NCI-H774 (cell line): ENCODE measurements at regions not wholly inside any gene's neighbourhood (a gene's known extent, or its start where the extent isn't known, plus 50 kb on each side); places are given as distances from the start of the nearest gene placed in this dataset.
"Not testable (repeated sequence)": the region's sequence is repeated elsewhere in the genome, so short reads cannot be mapped to it uniquely, and the experiment has no call there.

ENCODE experiments used
- DNase-seq: peaks from one replicate; lab custom pipeline; 2025; lab: John Stamatoyannopoulos, UW

GRCh38 chr21:20779321-20779720, 218.9 kb upstream of the NCAM2 start:
- DNase-seq, result no peak

- DNase-seq, result no peak
These were observed 214.6 kb upstream of the NCAM2 start for GRCh38 chr21:20783611-20784010.

- no peak for DNase-seq
These were observed 208.3 kb upstream of the NCAM2 start for GRCh38 chr21:20789729-20790500.

- DNase-seq, result no peak
These were observed 198.1 kb upstream of the NCAM2 start for GRCh38 chr21:20800106-20800505.

GRCh38 chr21:20802201-20802600, 196.0 kb upstream of the NCAM2 start:
- DNase-seq, result no peak

GRCh38 chr21:20802631-20803260, 195.5 kb upstream of the NCAM2 start:
- no peak for DNase-seq

- DNase-seq, result no peak
These were observed 186.5 kb upstream of the NCAM2 start for GRCh38 chr21:20811702-20812101.

GRCh38 chr21:20814090-20814489, 184.1 kb upstream of the NCAM2 start:
- DNase-seq, result no peak

GRCh38 chr21:20822666-20823065, 175.5 kb upstream of the NCAM2 start:
- DNase-seq, result no peak

- no peak for DNase-seq
These were observed 145.3 kb upstream of the NCAM2 start for GRCh38 chr21:20852866-20853265.

GRCh38 chr21:20856926-20857325, 141.3 kb upstream of the NCAM2 start:
- peak; percentile 87 for DNase-seq

- DNase-seq, result no peak
These were observed 124.0 kb upstream of the NCAM2 start for GRCh38 chr21:20874202-20874601.

GRCh38 chr21:20875742-20876141, 122.5 kb upstream of the NCAM2 start:
- DNase-seq, result no peak

- no peak for DNase-seq
These were observed 120.2 kb upstream of the NCAM2 start for GRCh38 chr21:20877976-20878375.

- DNase-seq, result peak; percentile 41
These were observed 115.5 kb upstream of the NCAM2 start for GRCh38 chr21:20882462-20883407.

GRCh38 chr21:20883408-20883800, 114.8 kb upstream of the NCAM2 start:
- no peak for DNase-seq

- DNase-seq, result no peak
These were observed 95.7 kb upstream of the NCAM2 start for GRCh38 chr21:20902511-20902910.

GRCh38 chr21:20902998-20903397, 95.2 kb upstream of the NCAM2 start:
- no peak for DNase-seq

GRCh38 chr21:20927555-20927954, 70.7 kb upstream of the NCAM2 start:
- DNase-seq, result not testable (repeated sequence)

GRCh38 chr21:20942523-20942922, 55.7 kb upstream of the NCAM2 start:
- no peak for DNase-seq

GRCh38 chr21:20943561-20943997, 54.6 kb upstream of the NCAM2 start:
- DNase-seq, result no peak

- no peak for DNase-seq
These were observed 54.1 kb upstream of the NCAM2 start for GRCh38 chr21:20944139-20944538.

GRCh38 chr21:20946701-20947100, 51.5 kb upstream of the NCAM2 start:
- no peak for DNase-seq
